ENCODE measurements at regions not wholly inside any gene's neighbourhood (a gene's known extent, or its start where the extent isn't known, plus 50 kb on each side); places are given as distances from the start of the nearest gene placed in this dataset.

- no peak overlapping the region for H3K4me3 ChIP-seq (ENCODE audit: low read depth, low read length)
- no peak for TF ChIP-seq CTCF (conservative IDR thresholded peaks at IDR 0.05; ENCODE audit: low read depth, low read length)
- no peak for DNase-seq (ENCODE audit: low read depth)
These were observed 188.4 kb downstream of the DHX35 start for GRCh38 chr20:39150501-39150900.

DNA sequence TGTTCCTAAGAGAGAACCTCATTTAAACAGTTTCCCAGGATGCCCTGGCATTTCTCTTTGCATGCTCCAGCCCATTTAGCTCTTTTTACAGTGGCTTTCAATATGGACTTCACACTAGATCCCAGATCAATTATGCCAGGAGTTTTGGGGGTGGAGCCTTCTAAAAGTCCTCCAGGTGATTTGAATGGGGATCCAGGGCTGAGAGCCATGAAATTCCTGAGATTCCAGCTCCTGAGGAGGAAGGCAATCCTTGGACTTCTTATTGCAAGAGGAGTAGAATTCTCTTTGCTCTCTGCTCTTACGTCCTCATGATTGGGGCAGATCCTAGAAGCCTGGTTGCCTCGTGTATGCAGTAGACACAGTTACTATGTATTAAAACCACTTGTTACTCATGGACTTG, 184.2 kb downstream of the DHX35 start:
- DNase-seq (ENCODE audit: low read depth) = no peak
- H3K4me3 ChIP-seq (ENCODE audit: low read depth, low read length) = no peak overlapping the region
- TF ChIP-seq CTCF (conservative IDR thresholded peaks at IDR 0.05; ENCODE audit: low read depth, low read length) = no peak

DNA sequence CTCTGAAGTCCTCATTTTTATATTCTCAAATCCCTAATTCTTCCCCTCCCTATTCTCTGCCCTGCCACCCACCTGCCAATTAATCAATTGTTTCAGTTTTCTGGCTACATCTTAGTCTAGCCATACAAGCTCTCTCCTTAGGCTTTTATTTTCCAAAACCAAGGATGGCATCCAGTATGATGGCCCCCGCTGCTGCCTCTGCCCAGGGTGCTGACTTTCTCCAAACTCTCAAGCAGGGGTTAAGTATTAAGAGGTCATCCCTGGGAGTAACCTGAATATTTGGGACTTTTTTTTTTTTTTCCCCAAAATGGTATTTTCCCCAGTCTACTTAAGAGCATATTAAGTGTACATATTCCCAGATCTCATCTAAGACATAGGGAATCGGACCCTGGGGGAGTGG, 183.8 kb downstream of the DHX35 start:
- no peak for DNase-seq (ENCODE audit: low read depth)
- no peak overlapping the region for H3K4me3 ChIP-seq (ENCODE audit: low read depth, low read length)
- no peak for TF ChIP-seq CTCF (conservative IDR thresholded peaks at IDR 0.05; ENCODE audit: low read depth, low read length)

GRCh38 chr20:39144757-39145156, 182.6 kb downstream of the DHX35 start:
- no peak for TF ChIP-seq CTCF (conservative IDR thresholded peaks at IDR 0.05; ENCODE audit: low read depth, low read length)
- no peak for DNase-seq (ENCODE audit: low read depth)
- H3K4me3 ChIP-seq (ENCODE audit: low read depth, low read length) = no peak overlapping the region

GRCh38 chr20:39142407-39143096, 180.4 kb downstream of the DHX35 start:
- no peak for DNase-seq (ENCODE audit: low read depth)
- TF ChIP-seq CTCF (conservative IDR thresholded peaks at IDR 0.05; ENCODE audit: low read depth, low read length) = no peak
- H3K4me3 ChIP-seq (ENCODE audit: low read depth, low read length) = no peak overlapping the region

DNA sequence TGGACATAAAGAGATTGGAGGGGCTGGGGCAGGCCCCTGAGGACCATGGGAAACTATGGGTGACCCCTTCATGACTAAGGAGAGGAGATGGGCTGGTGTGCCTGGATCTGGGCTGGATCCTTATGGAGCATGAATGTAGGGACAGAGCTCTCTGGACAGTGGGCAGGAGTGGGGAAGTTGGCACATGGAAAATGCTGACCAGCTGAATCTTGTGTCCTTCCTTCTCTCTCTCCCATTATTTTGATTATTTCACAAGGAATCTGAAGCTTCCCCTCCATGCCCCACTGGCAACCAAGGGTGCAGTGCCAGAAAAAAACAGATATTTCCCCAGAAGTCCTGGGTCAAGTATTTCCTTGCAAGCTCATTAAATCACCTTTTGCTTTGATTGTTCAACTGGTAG, 175.2 kb downstream of the DHX35 start:
- DNase-seq (ENCODE audit: low read depth) = no peak
- TF ChIP-seq CTCF (conservative IDR thresholded peaks at IDR 0.05; ENCODE audit: low read depth, low read length) = no peak
- no peak overlapping the region for H3K4me3 ChIP-seq (ENCODE audit: low read depth, low read length)

DNA sequence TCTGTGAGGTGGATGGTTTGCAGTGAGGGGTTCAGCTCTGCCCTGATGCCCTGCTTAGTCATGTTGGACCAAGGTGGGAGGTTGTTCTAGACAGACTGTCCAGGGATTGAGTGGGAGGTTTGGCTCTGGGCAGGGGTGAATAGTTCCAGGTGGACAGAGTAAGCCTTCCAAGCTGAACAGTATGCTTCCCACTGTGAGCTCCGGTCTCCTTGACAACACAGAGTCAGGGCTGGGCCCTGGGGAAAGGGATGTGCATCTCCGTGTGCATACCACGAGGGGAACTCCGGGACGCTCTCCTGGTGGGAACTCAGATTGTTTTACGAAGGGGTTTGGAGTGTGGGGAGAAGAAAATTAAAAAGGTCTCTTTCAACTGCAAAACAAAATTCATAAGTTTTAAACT, 174.7 kb downstream of the DHX35 start:
- no peak overlapping the region for H3K4me3 ChIP-seq (ENCODE audit: low read depth, low read length)
- no peak for TF ChIP-seq CTCF (conservative IDR thresholded peaks at IDR 0.05; ENCODE audit: low read depth, low read length)
- DNase-seq (ENCODE audit: low read depth) = no peak

Data from epithelial cell of proximal tubule (primary cell).